HEK293 (cell line): ENCODE measurements at regions not wholly inside any gene's neighbourhood (a gene's known extent, or its start where the extent isn't known, plus 50 kb on each side); places are given as distances from the start of the nearest gene placed in this dataset.

Experiments
- CTCF ChIA-PET: fragments of 350-600 bp; formaldehyde crosslinking; extraction: SDS; loops from one replicate; lab custom pipeline; 2021; ENCODE audit warnings: antibody characterized with exemption; lab: Yijun Ruan, JAX
- POLR2A ChIA-PET: fragments of 300-600 bp; formaldehyde crosslinking; extraction: SDS; loops from one replicate; lab custom pipeline; 2020; ENCODE audit warnings: antibody characterized with exemption, inconsistent platforms; lab: Yijun Ruan, JAX
- H3K27ac ChIP-seq: fragments of 200-500 bp; sonication (Bioruptor generic); 2 replicates; pipeline ENCODE4 v1.5.1; 2014; ENCODE audit warnings: low read depth, low read length, control low read depth, inconsistent platforms; ENCODE audit errors: extremely low read depth
- H3K36me3 ChIP-seq, 2 experiments: fragments of 200-500 bp in 1 of 2; sonication (Bioruptor generic) in 1 of 2; 1 replicate in 1 of 2; 2 replicates in 1 of 2; pipeline ENCODE4 v1.5.1; 2014 to 2017; ENCODE audit warnings: inconsistent platforms in 2 of 2, low read length in 2 of 2; ENCODE audit not compliant: control insufficient read depth in 2 of 2, insufficient read depth in 1 of 2
- H3K4me1 ChIP-seq: fragments of 200-500 bp; sonication (Bioruptor generic); 2 replicates; pipeline ENCODE4 v1.5.1; 2014; ENCODE audit warnings: mild to moderate bottlenecking, low read length, inconsistent platforms; ENCODE audit not compliant: control insufficient read depth, insufficient read depth
- H3K4me3 ChIP-seq: 2 replicates; pipeline ENCODE4 v1.5.1; 2011; ENCODE audit warnings: low read depth, mild to moderate bottlenecking, control low read depth, low read length, moderate library complexity
- H3K9me3 ChIP-seq: fragments of 200-500 bp; sonication (Bioruptor generic); 2 replicates; pipeline ENCODE4 v1.5.1; 2014; ENCODE audit warnings: low read depth, low read length, inconsistent platforms; ENCODE audit not compliant: control insufficient read depth, insufficient read depth
- IKZF3 ChIP-seq: fragments of 450-650 bp; IDR thresholded peaks from 2 replicates; pipeline ENCODE4 v1.5.0; 2018; ENCODE audit warnings: missing biosample characterization, mild to moderate bottlenecking, missing genetic modification characterization, moderate library complexity
- INSM2 ChIP-seq: fragments of 450-650 bp; formaldehyde crosslinking; IDR thresholded peaks from 2 replicates; pipeline ENCODE4 v1.5.1; 2016; ENCODE audit warnings: missing biosample characterization, missing genetic modification characterization
- SALL2 ChIP-seq: fragments of 450-650 bp; formaldehyde crosslinking; IDR thresholded peaks from 2 replicates; pipeline ENCODE4 v1.5.0; 2017; ENCODE audit warnings: missing biosample characterization, mild to moderate bottlenecking, missing genetic modification characterization, borderline replicate concordance
- ZBTB21 ChIP-seq: fragments of 450-650 bp; formaldehyde crosslinking; IDR thresholded peaks from 2 replicates; pipeline ENCODE4 v1.5.1; 2017; ENCODE audit warnings: missing biosample characterization, missing genetic modification characterization
- ZNF138 ChIP-seq: fragments of 450-650 bp; formaldehyde crosslinking; IDR thresholded peaks from 2 replicates; pipeline ENCODE4 v1.5.1; 2016; ENCODE audit warnings: missing biosample characterization, missing genetic modification characterization, borderline replicate concordance
- ZNF140 ChIP-seq: fragments of 450-650 bp; formaldehyde crosslinking; IDR thresholded peaks from 2 replicates; pipeline ENCODE4 v1.5.1; 2016; ENCODE audit warnings: missing biosample characterization, missing genetic modification characterization
- ZNF146 ChIP-seq: fragments of 450-650 bp; formaldehyde crosslinking; IDR thresholded peaks from 2 replicates; pipeline ENCODE4 v1.5.1; 2016; ENCODE audit warnings: missing biosample characterization, missing genetic modification characterization
- ZNF184 ChIP-seq: fragments of 450-650 bp; IDR thresholded peaks from 2 replicates; pipeline ENCODE4 v1.5.1; 2018; ENCODE audit warnings: missing biosample characterization, mild to moderate bottlenecking, missing genetic modification characterization
- ZNF211 ChIP-seq: fragments of 450-650 bp; formaldehyde crosslinking; IDR thresholded peaks from 2 replicates; pipeline ENCODE4 v1.5.1; 2016; ENCODE audit warnings: low read depth, missing biosample characterization, missing genetic modification characterization
- ZNF26 ChIP-seq: fragments of 450-650 bp; formaldehyde crosslinking; IDR thresholded peaks from 2 replicates; pipeline ENCODE4 v1.5.1; 2016; ENCODE audit warnings: missing biosample characterization, missing genetic modification characterization
- ZNF302 ChIP-seq: fragments of 450-650 bp; formaldehyde crosslinking; IDR thresholded peaks from 2 replicates; pipeline ENCODE4 v1.5.1; 2016; ENCODE audit warnings: missing biosample characterization, missing genetic modification characterization, low read depth
- ZNF488 ChIP-seq: fragments of 450-650 bp; formaldehyde crosslinking; IDR thresholded peaks from 2 replicates; pipeline ENCODE4 v1.5.1; 2016; ENCODE audit warnings: missing biosample characterization, missing genetic modification characterization
- ZNF514 ChIP-seq: fragments of 450-650 bp; formaldehyde crosslinking; IDR thresholded peaks from 2 replicates; pipeline ENCODE4 v1.5.1; 2016; ENCODE audit warnings: missing biosample characterization, missing genetic modification characterization
- ZNF518A ChIP-seq: fragments of 450-650 bp; formaldehyde crosslinking; conservative IDR thresholded peaks from 2 replicates; pipeline ENCODE4 v1.5.1; 2016; ENCODE audit warnings: low read depth, missing biosample characterization, missing genetic modification characterization
- ZNF561 ChIP-seq: fragments of 450-650 bp; IDR thresholded peaks from 2 replicates; pipeline ENCODE4 v1.5.1; 2018; ENCODE audit warnings: missing biosample characterization, missing genetic modification characterization, borderline replicate concordance
- ZNF623 ChIP-seq: fragments of 450-650 bp; formaldehyde crosslinking; IDR thresholded peaks from 2 replicates; pipeline ENCODE4 v1.5.1; 2016; ENCODE audit warnings: missing biosample characterization, missing genetic modification characterization
- ZNF664 ChIP-seq: fragments of 450-650 bp; formaldehyde crosslinking; IDR thresholded peaks from 2 replicates; pipeline ENCODE4 v1.5.1; 2016; ENCODE audit warnings: missing biosample characterization, missing genetic modification characterization
- ZSCAN18 ChIP-seq: fragments of 450-650 bp; formaldehyde crosslinking; IDR thresholded peaks from 2 replicates; pipeline ENCODE4 v1.5.1; 2016; ENCODE audit warnings: missing biosample characterization, missing genetic modification characterization

GRCh38 chr1:73820843-73821242, 377.1 kb downstream of the LRRIQ3 start (continued):
- TF ChIP-seq ZSCAN18 = no peak
- TF ChIP-seq ZNF211 (tag by site-specific recombination) = no peak

GRCh38 chr1:73813716-73814115, 384.3 kb downstream of the LRRIQ3 start:
- ChIA-PET CTCF (no interaction called here), POLR2A (no interaction called here)
- Histone ChIP-seq H3K9me3 (no peaks in the 10 kb centered on the region), H3K27ac (no peak overlapping the region), H3K36me3 (no peaks in the 10 kb centered on the region), H3K4me3 (no peak overlapping the region), H3K4me1 (no peaks in the 10 kb centered on the region)
- TF ChIP-seq ZNF26 (tag by site-specific recombination) = no peak
- TF ChIP-seq ZNF664 (tag by site-specific recombination) = no peak
- TF ChIP-seq ZNF146 (tag by site-specific recombination) = no peak
- TF ChIP-seq ZBTB21 (tag by site-specific recombination) = no peak
- no peak for TF ChIP-seq ZNF488 (tag by site-specific recombination)
- TF ChIP-seq ZNF184 (tag by site-specific recombination) = no peak
- no peak for TF ChIP-seq ZNF302
- TF ChIP-seq SALL2 (tag by site-specific recombination) = no peak

GRCh38 chr1:73813236-73813635, 384.7 kb downstream of the LRRIQ3 start:
- H3K4me1 ChIP-seq = no peaks in the 10 kb centered on the region
- ChIA-PET CTCF (no interaction called here), POLR2A (no interaction called here)
- TF ChIP-seq ZNF561 (no peak), ZNF140 (tag by site-specific recombination) (no peak), ZNF138 (tag by site-specific recombination) (no peak), INSM2 (tag by site-specific recombination) (no peak), ZNF623 (tag by site-specific recombination) (no peak), ZNF518A (no peak), ZNF514 (tag by site-specific recombination) (no peak), IKZF3 (tag by site-specific recombination) (no peak)
- H3K36me3 ChIP-seq = no peaks in the 10 kb centered on the region
- H3K27ac ChIP-seq = no peak overlapping the region
- H3K4me3 ChIP-seq = no peak overlapping the region
- no peaks in the 10 kb centered on the region for H3K9me3 ChIP-seq
